Endothelial cell of umbilical vein (primary cell): ENCODE measurements at regions not wholly inside any gene's neighbourhood (a gene's known extent, or its start where the extent isn't known, plus 50 kb on each side); places are given as distances from the start of the nearest gene placed in this dataset.
A peak's percentile ranks its signal among the peaks of the same experiment; 100 is the strongest.

Experiments
- BruUV-seq: library from RNA; stranded (reverse); fragments of 400-500 nt; replicated peaks from 2 replicates; lab custom pipeline; 2021; lab: Mats Ljungman, UMichigan
- CTCF ChIA-PET: fragments of 300-600, 350-600 bp; sonication (Branson Sonifier 250); formaldehyde crosslinking; loops from one replicate; lab custom pipeline; 2021; ENCODE audit warnings: antibody characterized with exemption, inconsistent platforms; lab: Charles Lee
- POLR2A ChIA-PET: fragments of 300-600, 350-600 bp; sonication (Branson Sonifier 250); formaldehyde crosslinking; loops from one replicate; lab custom pipeline; 2021; ENCODE audit warnings: antibody characterized with exemption, inconsistent platforms; lab: Charles Lee
- DNase-seq: peaks from one replicate; pipeline ENCODE4 v3.0.0-alpha.2; 2011; ENCODE audit warnings: low read depth, low spot score
- FAIRE-seq: peaks from 2 replicates; lab custom pipeline; 2011; peaks lifted over from hg19 to GRCh38; lab: Jason Lieb, UNC
- H2AFZ ChIP-seq: 2 replicates; pipeline ENCODE4 v1.6.0; 2012; ENCODE audit warnings: low read depth, low read length, control low read depth, inconsistent platforms
- H3K27ac ChIP-seq: 2 replicates; pipeline ENCODE4 v1.5.1; 2011; ENCODE audit warnings: low read depth, mild to moderate bottlenecking, control low read depth, low read length, moderate library complexity; ENCODE audit not compliant: insufficient read depth
- H3K27me3 ChIP-seq, 2 experiments: 2 replicates each; pipeline versions ENCODE4 v1.6.0 to v1.6.1; 2011; ENCODE audit warnings: low read length in 2 of 2, mixed read lengths in 1 of 2; ENCODE audit not compliant: control insufficient read depth in 2 of 2, insufficient read depth in 2 of 2
- H3K36me3 ChIP-seq, 2 experiments: 2 replicates in 1 of 2; 3 replicates in 1 of 2; pipeline ENCODE4 v1.5.1; 2011; ENCODE audit warnings: low read length in 2 of 2, mild to moderate bottlenecking in 1 of 2, moderate library complexity in 1 of 2; ENCODE audit not compliant: control insufficient read depth in 2 of 2, insufficient read depth in 2 of 2; ENCODE audit errors: extremely low read depth in 1 of 2
- H3K4me1 ChIP-seq: 3 replicates; pipeline ENCODE4 v1.5.1; 2011; ENCODE audit warnings: mild to moderate bottlenecking, low read length; ENCODE audit not compliant: control insufficient read depth, insufficient read depth; ENCODE audit errors: extremely low read depth
- H3K4me2 ChIP-seq: 2 replicates; pipeline ENCODE4 v1.6.1; 2011; ENCODE audit warnings: low read length, control low read depth, mixed read lengths; ENCODE audit not compliant: insufficient read depth
- H3K4me3 ChIP-seq, 3 experiments: fragments of 200-600 bp in 1 of 3; sonication (generic), shearing (Covaris generic) in 1 of 3; replicated peaks in 1 of 3; 2 replicates each; pipeline ENCODE4 v1.5.1; 2011 to 2016; ENCODE audit warnings: control low read depth in 3 of 3, low read length in 3 of 3, mild to moderate bottlenecking in 2 of 3, inconsistent platforms in 1 of 3, low read depth in 1 of 3, moderate library complexity in 1 of 3; ENCODE audit not compliant: insufficient read depth in 1 of 3
- H3K79me2 ChIP-seq: 2 replicates; pipeline ENCODE4 v1.6.0; 2012; ENCODE audit warnings: low read length, inconsistent platforms; ENCODE audit not compliant: control insufficient read depth, insufficient read depth
- H3K9ac ChIP-seq: replicated peaks from 2 replicates; pipeline ENCODE3; 2011; ENCODE audit warnings: low read length, control low read depth; ENCODE audit not compliant: insufficient read depth; ENCODE audit errors: extremely low read depth
- H3K9me1 ChIP-seq: replicated peaks from 3 replicates; pipeline ENCODE4 v1.6.0; 2011; ENCODE audit warnings: mild to moderate bottlenecking, low read length; ENCODE audit not compliant: control insufficient read depth, insufficient read depth; ENCODE audit errors: extremely low read depth
- H3K9me3 ChIP-seq: replicated peaks from 2 replicates; pipeline ENCODE4 v1.5.1; 2012; ENCODE audit warnings: low read length, inconsistent platforms; ENCODE audit not compliant: control insufficient read depth, insufficient read depth
- H4K20me1 ChIP-seq: replicated peaks from 2 replicates; pipeline ENCODE3; 2011; ENCODE audit warnings: mild to moderate bottlenecking, low read length; ENCODE audit not compliant: control insufficient read depth, insufficient read depth; ENCODE audit errors: extremely low read depth
- EZH2 ChIP-seq: IDR thresholded peaks from 2 replicates; pipeline ENCODE4 v1.6.1; 2012; ENCODE audit warnings: borderline replicate concordance, low read depth, mild to moderate bottlenecking, moderate library complexity, low read length, inconsistent platforms; ENCODE audit not compliant: severe bottlenecking
- FOS ChIP-seq: IDR thresholded peaks from 2 replicates; pipeline ENCODE4 v1.6.1; 2011; ENCODE audit warnings: mild to moderate bottlenecking, low read length, moderate library complexity, borderline replicate concordance; ENCODE audit not compliant: insufficient read depth
- GATA2 ChIP-seq: IDR thresholded peaks from 2 replicates; pipeline ENCODE4 v1.7.0; 2011; ENCODE audit warnings: low read depth, mild to moderate bottlenecking, moderate library complexity, mixed read lengths, low read length; ENCODE audit not compliant: insufficient read length, insufficient read depth
- JUN ChIP-seq: IDR thresholded peaks from 2 replicates; pipeline ENCODE4 v1.6.1; 2011; ENCODE audit warnings: borderline replicate concordance, low read depth; ENCODE audit not compliant: insufficient read length, insufficient read depth
- MYC ChIP-seq: IDR thresholded peaks from one replicate; pipeline ENCODE4 v1.6.1; 2011; ENCODE audit warnings: mild to moderate bottlenecking, low read depth, low read length
- POLR2A ChIP-seq: IDR thresholded peaks from 2 replicates; pipeline ENCODE4 v1.6.1; 2012; ENCODE audit warnings: low read depth, mild to moderate bottlenecking, control low read depth, low read length
- POLR2AphosphoS5 ChIP-seq: IDR thresholded peaks from 2 replicates; pipeline ENCODE4 v1.6.1; 2012; ENCODE audit warnings: low read depth, mild to moderate bottlenecking, control low read depth, low read length, moderate library complexity; ENCODE audit not compliant: insufficient read depth
- dilution Hi-C: fragments of 300-500 bp; cut with MboI; formaldehyde crosslinking; loops from one replicate; pipeline ENCODE4 v1.15.0; 2019; ENCODE audit warnings: low sequenced_read_pairs; ENCODE audit not compliant: extremely low pct_ligation_motif_present
- intact Hi-C: fragments of 100-400 bp; cut with micrococcal nuclease; formaldehyde crosslinking; loops from one replicate; pipeline ENCODE4 v1.10.0; 2022
- TF ChIP-seq, protein P1 (sequence below), 2 donors: IDR thresholded peaks; 1 replicate in 1 of 2; 2 replicates in 1 of 2; pipeline ENCODE4 v1.5.1; 2011; ENCODE audit warnings: low read length in 2 of 2, mild to moderate bottlenecking in 2 of 2, moderate library complexity in 2 of 2, control low read depth in 1 of 2, inconsistent platforms in 1 of 2, low read depth in 1 of 2; ENCODE audit not compliant: insufficient read depth in 1 of 2; ENCODE audit errors: extremely low read depth in 1 of 2
- TF ChIP-seq, protein P2 (sequence below): IDR thresholded peaks from 2 replicates; pipeline ENCODE4 v1.6.1; 2011; ENCODE audit not compliant: insufficient read depth, insufficient read length

DNA sequence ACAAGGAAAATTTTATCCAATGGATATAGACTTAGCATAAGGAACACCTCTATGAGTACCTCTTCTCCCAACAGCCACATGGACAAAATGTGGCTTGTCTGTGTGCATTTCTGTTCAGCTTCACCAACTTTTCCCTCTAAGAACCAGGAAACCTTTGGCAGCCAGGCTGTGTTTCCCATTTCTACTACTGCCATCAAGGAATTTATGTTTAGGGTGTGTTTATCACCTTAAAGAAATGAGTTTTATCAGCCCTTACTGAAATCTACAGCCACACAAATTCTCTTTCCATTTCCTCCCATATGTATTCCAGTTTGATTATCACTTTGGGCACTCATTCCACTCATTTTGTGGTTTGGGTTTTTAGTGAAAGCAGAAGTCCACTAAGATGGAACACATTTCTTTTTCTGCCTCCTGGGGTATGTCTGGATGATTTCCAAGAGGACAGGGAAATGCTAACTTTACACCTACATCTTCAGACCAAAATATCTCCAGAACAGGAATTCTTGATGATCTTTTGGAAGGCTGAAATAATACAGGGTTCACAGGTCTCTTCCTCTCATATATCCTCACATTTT, 82.6 kb upstream of the MAOA start:
- DNase-seq (peak; percentile 6), FAIRE-seq (no peak)
- CTCF ChIA-PET: interaction anchor here (2.4 kb wide), 1 partner anchor 177 kb away, joined by 8 read pairs; no protein-coding TSS in a partner anchor

More for the DNA sequence above, 82.6 kb upstream of the MAOA start:
- no peaks in the 10 kb centered on the region for H3K4me1 ChIP-seq
- intact Hi-C loops: no loop called here
- TF ChIP-seq FOS (no peak), JUN (no peak), MYC (no peak), POLR2AphosphoS5 (no peak), GATA2 (no peak), POLR2A (no peak), EZH2 (no peak)
- TF ChIP-seq, protein P1, sequence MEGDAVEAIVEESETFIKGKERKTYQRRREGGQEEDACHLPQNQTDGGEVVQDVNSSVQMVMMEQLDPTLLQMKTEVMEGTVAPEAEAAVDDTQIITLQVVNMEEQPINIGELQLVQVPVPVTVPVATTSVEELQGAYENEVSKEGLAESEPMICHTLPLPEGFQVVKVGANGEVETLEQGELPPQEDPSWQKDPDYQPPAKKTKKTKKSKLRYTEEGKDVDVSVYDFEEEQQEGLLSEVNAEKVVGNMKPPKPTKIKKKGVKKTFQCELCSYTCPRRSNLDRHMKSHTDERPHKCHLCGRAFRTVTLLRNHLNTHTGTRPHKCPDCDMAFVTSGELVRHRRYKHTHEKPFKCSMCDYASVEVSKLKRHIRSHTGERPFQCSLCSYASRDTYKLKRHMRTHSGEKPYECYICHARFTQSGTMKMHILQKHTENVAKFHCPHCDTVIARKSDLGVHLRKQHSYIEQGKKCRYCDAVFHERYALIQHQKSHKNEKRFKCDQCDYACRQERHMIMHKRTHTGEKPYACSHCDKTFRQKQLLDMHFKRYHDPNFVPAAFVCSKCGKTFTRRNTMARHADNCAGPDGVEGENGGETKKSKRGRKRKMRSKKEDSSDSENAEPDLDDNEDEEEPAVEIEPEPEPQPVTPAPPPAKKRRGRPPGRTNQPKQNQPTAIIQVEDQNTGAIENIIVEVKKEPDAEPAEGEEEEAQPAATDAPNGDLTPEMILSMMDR (IDR thresholded peaks at IDR 0.05; ENCODE audit: extremely low read depth in 1 of 2, insufficient read depth in 1 of 2, low read depth in 1 of 2, low read length in 2 of 2): no peak
- TF ChIP-seq, protein P2, sequence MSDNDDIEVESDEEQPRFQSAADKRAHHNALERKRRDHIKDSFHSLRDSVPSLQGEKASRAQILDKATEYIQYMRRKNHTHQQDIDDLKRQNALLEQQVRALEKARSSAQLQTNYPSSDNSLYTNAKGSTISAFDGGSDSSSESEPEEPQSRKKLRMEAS: no peak
- no peaks in the 10 kb centered on the region for H3K27me3 ChIP-seq
- dilution Hi-C loops: no loop called here
- no peaks in the 10 kb centered on the region for H4K20me1 ChIP-seq
- no peaks in the 10 kb centered on the region for H3K36me3 ChIP-seq
- H3K9me1 ChIP-seq: no peaks in the 10 kb centered on the region
- POLR2A ChIA-PET: no interaction called here
- H3K4me2 ChIP-seq: no peak overlapping the region
- H3K27ac ChIP-seq: no peak overlapping the region
- H2AFZ ChIP-seq: no peak overlapping the region
- H3K9ac ChIP-seq: no peak overlapping the region
- no peaks in the 10 kb centered on the region for H3K9me3 ChIP-seq
- H3K4me3 ChIP-seq: no peak overlapping the region
- H3K79me2 ChIP-seq: no peaks in the 10 kb centered on the region
- no TSS peak for BruUV-seq
